ENCODE measurements at regions not wholly inside any gene's neighbourhood (a gene's known extent, or its start where the extent isn't known, plus 50 kb on each side); places are given as distances from the start of the nearest gene placed in this dataset.
A peak's percentile ranks its signal among the peaks of the same experiment; 100 is the strongest.

DNA sequence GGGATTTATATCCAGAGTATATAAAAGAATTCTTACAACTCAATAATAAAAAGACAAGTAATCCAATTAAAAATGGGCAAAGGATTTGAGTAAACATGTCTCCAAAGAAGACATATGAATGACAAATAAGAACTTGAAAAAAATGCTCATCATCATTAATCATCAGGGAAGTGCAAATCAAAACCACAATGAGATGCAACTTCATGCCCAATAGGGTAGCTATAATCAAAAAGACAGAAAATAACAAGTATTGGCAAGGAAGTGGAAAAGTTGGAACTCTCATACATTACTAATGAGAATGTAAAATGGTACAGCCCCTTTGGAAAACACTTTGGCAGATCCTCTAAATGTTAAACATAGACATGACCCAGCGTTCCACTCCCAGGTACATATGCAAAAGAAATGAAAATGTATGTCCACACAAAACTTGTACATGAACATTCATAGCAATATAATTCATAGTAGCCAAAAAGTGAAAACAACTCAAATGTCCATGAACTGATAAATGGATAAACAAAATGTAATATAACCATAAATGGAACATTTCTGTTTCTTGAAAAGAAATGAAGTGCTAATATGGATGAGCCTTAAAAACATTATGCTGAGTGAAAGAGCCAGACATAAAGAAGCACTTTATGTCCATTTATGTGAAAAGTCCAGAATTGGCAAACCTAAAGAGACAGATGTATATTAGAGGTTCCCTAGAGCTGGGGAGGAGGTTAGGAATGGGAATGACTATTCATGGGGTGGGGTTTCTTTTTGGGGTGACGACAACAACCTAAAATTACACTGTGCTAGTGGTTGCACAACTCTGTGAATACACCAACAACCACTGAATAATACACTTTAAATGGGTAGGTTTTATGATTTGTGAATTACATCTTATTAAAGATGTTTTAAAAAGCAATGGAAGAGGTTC lies 259.7 kb downstream of the RHOU start:
- no peak overlapping the region for H3K4me3 ChIP-seq
- H3K27ac ChIP-seq, result no peak overlapping the region
- DNase-seq, result no peak

DNA sequence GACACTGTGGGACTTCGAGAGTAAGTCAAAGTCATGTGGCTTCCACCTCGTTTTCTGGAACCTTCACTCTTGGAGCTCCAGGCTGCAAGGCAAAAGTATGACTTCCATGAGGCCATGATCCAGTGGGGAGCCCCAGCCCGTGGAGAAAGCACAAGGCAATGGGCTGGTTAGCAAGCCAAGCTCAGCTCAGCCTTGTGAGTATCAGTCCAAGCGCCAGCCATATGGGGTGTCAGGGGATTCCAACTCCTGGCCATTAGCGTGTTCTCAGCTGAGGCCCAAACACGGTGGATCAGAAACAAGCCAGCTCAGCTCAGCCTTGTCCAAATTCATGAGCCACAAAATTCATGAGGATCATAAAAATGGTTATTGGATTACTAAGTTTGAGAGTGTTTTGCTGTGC lies 261.0 kb downstream of the RHOU start:
- Histone ChIP-seq H3K9me3 (replicated peaks) (peaks cover 3% of the 10 kb centered on the region; the same call in 1 of the 2 replicates), H3K4me3 (no peak overlapping the region), H3K27me3 (no peaks in the 10 kb centered on the region), H3K27ac (no peak overlapping the region), H3K36me3 (no peaks in the 10 kb centered on the region), H3K4me1 (no peaks in the 10 kb centered on the region)
- no peak for DNase-seq

More for the DNA sequence above, 259.7 kb downstream of the RHOU start:
- no peaks in the 10 kb centered on the region for H3K27me3 ChIP-seq
- peaks cover 3% of the 10 kb centered on the region; the same call in 1 of the 2 replicates for H3K4me1 ChIP-seq
- peaks cover 3% of the 10 kb centered on the region; the same call in 1 of the 2 replicates for H3K9me3 ChIP-seq (replicated peaks)
- H3K36me3 ChIP-seq, result no peaks in the 10 kb centered on the region

DNA sequence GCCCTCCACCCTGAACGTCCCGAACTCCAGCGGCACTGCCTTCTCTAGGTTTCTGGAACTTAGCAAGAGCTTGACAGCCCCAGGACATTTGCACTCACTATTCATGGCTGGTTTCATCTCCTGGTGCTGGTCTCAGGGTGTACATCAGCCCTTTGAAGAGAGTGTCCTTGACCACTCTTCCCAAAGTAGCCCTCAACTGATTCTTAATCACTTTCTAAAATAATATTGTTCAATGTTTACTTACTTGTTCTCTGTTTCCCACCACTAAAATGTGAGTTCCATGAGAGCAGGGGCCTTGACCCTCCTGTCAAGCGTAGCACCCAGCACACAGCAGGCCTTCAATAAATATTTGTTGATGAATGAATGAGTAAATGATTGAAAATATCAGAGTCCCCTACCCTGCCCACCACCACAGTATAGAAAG lies 262.5 kb downstream of the RHOU start:
- no peak for DNase-seq
- Histone ChIP-seq H3K9me3 (replicated peaks) (peaks cover 3% of the 10 kb centered on the region; the same call in 1 of the 2 replicates), H3K27me3 (no peaks in the 10 kb centered on the region), H3K4me3 (no peak overlapping the region), H3K36me3 (no peaks in the 10 kb centered on the region), H3K27ac (no peak overlapping the region), H3K4me1 (no peaks in the 10 kb centered on the region)

DNA sequence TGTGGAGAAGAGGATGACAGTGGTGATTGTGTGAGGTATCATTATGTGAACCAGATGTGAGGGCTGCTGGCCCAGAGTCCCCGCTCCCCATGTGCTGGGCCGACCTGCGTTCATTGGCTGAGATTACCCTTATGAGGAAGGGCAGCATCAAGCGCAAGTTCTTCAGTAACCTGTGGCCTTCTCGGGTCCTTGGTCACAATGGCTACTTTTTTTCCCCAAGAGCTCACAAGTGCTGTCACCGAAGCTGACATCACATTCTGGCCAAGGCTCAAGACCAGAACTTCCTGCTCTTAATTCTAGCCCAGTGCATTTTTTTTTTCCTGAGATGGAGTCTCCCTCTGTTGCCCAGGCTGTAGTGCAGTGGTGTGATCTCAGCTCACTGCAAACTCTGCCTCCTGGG lies 262.9 kb downstream of the RHOU start:
- H3K4me1 ChIP-seq, result no peaks in the 10 kb centered on the region
- DNase-seq, result no peak
- H3K9me3 ChIP-seq (replicated peaks), result peaks cover under 1% of the 10 kb centered on the region; the same call in 1 of the 2 replicates
- no peaks in the 10 kb centered on the region for H3K27me3 ChIP-seq
- H3K4me3 ChIP-seq, result no peak overlapping the region
- H3K36me3 ChIP-seq, result no peaks in the 10 kb centered on the region
- H3K27ac ChIP-seq, result no peak overlapping the region

DNA sequence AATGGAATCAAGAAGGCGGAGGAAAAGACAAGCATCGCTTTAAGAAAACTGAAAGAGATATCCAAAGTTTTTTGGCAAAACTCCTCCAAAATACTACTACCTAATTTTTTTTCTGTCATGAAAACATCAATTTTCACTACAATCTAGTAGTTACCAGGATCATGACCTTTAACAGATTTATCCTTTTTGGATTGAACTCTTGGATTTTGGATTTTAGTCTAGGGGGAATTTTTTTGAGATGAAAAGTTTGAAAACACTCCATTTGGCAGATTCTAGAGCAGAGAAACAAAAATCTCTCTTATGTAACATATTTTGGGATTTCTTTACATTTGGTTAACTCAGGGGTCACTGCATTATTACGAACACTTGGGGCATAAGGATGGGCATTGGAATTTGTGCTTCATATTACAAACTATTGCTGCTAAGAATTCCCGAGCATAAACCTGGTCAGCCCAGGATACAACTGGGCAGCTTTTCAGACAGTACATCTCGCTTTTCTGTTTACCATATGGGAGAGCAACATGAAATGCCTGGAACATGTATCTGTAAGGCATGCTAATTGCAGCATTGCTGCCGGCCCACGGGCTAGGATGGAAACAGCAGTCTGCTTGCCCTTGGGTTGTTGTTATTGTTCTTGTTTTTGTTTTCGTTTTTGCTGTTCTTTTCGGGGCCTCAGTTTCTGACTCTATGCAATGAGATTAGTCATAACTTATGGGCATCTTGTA lies 264.3 kb downstream of the RHOU start:
- no peaks in the 10 kb centered on the region for H3K9me3 ChIP-seq (replicated peaks)
- no peak overlapping the region for H3K27ac ChIP-seq
- H3K4me3 ChIP-seq, result no peak overlapping the region
- no peaks in the 10 kb centered on the region for H3K36me3 ChIP-seq
- peaks cover 6% of the 10 kb centered on the region; the same call in 1 of the 2 replicates for H3K4me1 ChIP-seq
- no peaks in the 10 kb centered on the region for H3K27me3 ChIP-seq
- no peak for DNase-seq

- no peaks in the 10 kb centered on the region for H3K36me3 ChIP-seq
- H3K27ac ChIP-seq, result no peak overlapping the region
- H3K27me3 ChIP-seq, result no peaks in the 10 kb centered on the region
- DNase-seq, result no peak
- peaks cover 6% of the 10 kb centered on the region; the same call in 1 of the 2 replicates for H3K4me1 ChIP-seq
- no peaks in the 10 kb centered on the region for H3K9me3 ChIP-seq (replicated peaks)
- H3K4me3 ChIP-seq, result no peak overlapping the region
Measured at GRCh38 chr1:229000187-229000586, 264.9 kb downstream of the RHOU start.

DNA sequence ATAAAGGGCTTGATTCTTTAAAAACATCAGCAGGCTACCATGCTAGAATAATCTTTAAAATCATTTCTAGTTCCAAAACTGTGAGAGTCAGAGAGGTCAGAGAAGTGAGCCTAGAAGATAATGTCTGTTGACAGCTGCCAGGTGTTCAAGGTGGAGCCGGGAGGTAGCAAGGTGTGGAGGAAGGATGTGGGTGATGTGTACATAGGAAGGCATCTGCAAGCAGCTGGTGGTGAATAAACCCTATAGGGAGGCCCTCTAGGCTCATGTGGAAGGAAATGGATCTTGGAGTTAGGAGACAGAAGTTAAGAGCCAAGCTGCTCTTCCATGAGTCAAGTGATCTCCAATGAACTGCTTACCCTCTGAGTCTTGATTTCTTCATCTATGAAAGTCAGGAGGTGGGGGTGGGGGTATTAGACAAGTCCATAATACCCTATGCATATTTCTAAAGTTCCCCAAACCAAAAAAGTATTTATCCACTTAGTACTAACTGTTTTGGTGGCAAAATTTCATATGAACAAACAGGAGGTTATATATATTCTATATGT lies 266.3 kb downstream of the RHOU start:
- Histone ChIP-seq H3K9me3 (replicated peaks) (no peaks in the 10 kb centered on the region), H3K27me3 (no peaks in the 10 kb centered on the region), H3K27ac (no peak overlapping the region), H3K4me3 (no peak overlapping the region), H3K4me1 (peaks cover 6% of the 10 kb centered on the region; the same call in 1 of the 2 replicates), H3K36me3 (no peaks in the 10 kb centered on the region)
- DNase-seq, result no peak

DNA sequence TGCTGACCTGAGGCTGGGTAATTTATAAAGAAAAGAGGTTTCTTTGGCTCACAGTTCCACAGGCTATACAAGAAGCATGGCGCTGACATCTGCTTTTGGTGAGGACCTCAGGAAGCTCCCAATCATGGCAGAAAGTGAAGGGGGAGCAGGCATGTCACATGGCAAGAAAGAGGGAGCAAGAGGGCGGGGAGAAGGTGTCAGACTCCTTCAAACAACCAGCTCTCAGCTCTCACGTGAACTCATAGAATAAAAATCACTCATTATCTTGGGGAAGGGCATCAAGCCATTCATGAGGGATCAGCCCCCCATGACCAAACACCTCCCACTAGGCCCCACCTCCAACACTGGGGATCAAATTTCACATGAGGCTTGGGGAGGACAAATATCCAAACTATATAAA lies 266.8 kb downstream of the RHOU start:
- no peaks in the 10 kb centered on the region for H3K27me3 ChIP-seq
- no peaks in the 10 kb centered on the region for H3K9me3 ChIP-seq (replicated peaks)
- no peak overlapping the region for H3K27ac ChIP-seq
- H3K36me3 ChIP-seq, result no peaks in the 10 kb centered on the region
- peaks cover 6% of the 10 kb centered on the region; the same call in 1 of the 2 replicates for H3K4me1 ChIP-seq
- H3K4me3 ChIP-seq, result no peak overlapping the region
- no peak for DNase-seq

DNA sequence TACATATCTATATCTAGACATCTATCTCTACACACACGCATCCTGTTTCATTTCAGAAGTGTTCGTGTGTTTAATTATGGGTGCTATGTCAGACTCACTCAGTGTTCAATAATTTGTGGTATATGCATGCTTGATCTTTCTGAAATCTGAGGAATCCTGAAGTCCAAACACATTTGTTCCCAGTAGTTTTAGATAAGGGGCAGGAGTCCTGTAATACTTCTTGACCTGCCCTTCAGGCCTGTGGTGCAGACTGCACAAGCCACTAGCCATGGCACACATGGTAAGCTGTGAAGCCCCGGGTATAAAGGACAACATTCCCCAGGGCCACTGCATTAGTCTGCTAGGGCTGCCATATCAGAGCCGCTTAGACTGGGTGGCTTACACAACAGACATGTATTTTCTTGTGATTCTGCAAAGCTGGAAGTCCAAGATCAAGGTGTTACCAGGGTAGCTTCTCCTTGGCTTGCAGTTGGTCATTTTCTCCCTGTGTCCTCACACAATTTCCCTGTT lies 267.2 kb downstream of the RHOU start:
- Histone ChIP-seq H3K27ac (no peak overlapping the region), H3K9me3 (replicated peaks) (no peaks in the 10 kb centered on the region), H3K4me3 (no peak overlapping the region), H3K27me3 (no peaks in the 10 kb centered on the region), H3K36me3 (no peaks in the 10 kb centered on the region), H3K4me1 (peaks cover 6% of the 10 kb centered on the region; the same call in 1 of the 2 replicates)
- no peak for DNase-seq

DNA sequence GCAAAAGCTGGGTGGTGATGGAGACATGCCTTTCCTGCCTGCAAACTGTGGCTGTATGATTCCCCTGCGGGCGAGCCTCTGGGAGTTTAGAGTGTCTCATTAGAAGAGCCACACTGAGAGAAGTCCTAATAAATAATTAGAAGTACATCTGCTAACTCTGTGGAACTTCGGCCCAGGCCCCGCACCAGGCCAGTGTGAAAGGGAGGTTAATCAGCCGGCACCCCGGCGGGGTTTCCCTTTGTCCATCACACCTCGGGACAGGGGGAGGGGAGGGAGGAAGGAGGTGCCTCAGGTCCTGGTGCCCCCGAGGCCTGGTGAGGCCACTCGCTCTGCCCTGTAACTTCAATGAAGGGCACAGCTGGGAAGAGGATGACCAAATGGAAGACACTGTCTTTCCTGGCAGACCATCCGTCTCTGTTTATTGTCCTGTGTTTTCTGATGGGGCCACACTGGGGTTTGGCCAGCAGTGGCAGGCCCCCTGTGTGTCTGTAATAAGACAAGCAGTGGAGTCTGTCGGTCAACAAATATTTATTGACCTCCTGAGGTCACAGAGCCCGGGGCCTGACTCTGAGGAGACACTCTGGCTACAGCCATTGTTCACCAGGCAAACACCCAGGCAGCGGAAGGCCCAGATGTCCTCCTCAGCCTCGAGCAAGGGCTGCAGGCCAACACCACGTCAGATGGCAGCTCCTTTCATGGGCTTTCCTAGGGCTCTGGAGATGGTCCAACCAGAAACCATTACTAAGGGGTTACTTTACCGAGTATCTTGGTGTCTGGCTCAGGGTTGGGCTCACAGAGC lies 267.5 kb upstream of the RAB4A start:
- Histone ChIP-seq H3K27me3 (no peaks in the 10 kb centered on the region), H3K9me3 (replicated peaks) (no peaks in the 10 kb centered on the region), H3K4me1 (peaks cover 6% of the 10 kb centered on the region; the same call in 1 of the 2 replicates), H3K27ac (no peak overlapping the region), H3K4me3 (no peak overlapping the region), H3K36me3 (no peaks in the 10 kb centered on the region)
- DNase-seq, result no peak

DNA sequence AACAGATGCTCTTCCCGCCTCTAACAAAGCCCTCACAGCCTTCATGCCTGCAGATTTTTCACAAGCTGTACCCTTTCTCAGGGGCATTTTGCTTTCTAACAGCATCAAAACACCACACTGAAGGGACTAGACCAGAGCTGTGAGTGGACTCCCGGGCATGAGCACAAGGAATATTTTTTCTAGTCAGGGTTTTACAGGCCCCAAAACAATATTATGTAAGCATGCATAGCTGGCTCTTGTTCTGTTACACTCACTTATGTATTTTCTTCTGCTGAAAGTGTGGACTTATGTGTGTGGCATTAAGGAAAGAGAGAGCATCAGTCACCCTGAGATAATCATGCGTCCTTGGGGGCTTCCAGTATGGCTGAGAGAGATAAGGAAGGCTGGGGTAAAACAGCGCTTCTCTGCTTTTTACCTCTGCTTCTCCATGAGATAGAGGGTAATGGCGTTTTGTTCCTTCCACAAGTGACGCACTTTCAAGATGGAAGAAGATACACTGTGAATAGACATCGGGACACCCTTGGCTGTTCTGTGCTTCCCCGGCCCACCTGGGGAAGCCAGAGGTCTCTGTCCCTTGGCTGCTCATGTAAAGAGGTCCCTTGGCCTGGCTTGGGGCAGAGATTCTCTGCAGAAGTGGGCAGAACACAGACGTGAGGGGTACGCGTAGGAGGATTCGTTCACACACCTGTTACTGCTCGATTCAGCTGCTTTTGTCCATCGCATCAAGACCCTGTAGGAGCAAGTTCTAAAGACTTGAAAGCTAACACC lies 266.7 kb upstream of the RAB4A start:
- Histone ChIP-seq H3K27ac (no peak overlapping the region), H3K4me1 (peaks cover 6% of the 10 kb centered on the region; the same call in 1 of the 2 replicates), H3K27me3 (no peaks in the 10 kb centered on the region), H3K4me3 (no peak overlapping the region), H3K36me3 (no peaks in the 10 kb centered on the region), H3K9me3 (replicated peaks) (no peaks in the 10 kb centered on the region)
- DNase-seq, result peak in 1 of 2 experiments; percentile 50

DNA sequence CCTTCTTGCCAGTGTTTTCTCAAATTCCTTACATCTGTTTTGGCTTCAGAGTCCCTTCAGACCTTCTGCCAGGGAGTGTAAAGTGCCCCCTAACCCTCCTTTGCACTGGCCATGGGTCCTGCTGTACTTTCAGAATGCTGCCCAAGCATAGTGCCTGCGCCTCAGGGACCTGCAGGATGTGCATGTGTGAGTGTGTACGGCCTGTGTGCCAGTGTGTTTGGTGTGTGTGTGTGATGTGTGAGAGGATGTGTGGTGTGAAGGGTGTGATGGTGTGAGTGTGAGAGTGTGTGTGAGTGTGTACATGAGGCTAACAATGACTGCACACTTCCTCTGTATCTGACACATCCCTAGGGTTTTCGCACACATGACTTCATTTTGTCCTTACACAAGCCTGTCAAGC lies 265.8 kb upstream of the RAB4A start:
- H3K27me3 ChIP-seq, result no peaks in the 10 kb centered on the region
- no peaks in the 10 kb centered on the region for H3K9me3 ChIP-seq (replicated peaks)
- no peaks in the 10 kb centered on the region for H3K36me3 ChIP-seq
- H3K27ac ChIP-seq, result no peak overlapping the region
- H3K4me1 ChIP-seq, result peaks cover 6% of the 10 kb centered on the region; the same call in 1 of the 2 replicates
- DNase-seq, result no peak
- no peak overlapping the region for H3K4me3 ChIP-seq

- H3K9me3 ChIP-seq (replicated peaks), result no peaks in the 10 kb centered on the region
- H3K4me1 ChIP-seq, result peaks cover 6% of the 10 kb centered on the region; the same call in 1 of the 2 replicates
- no peak overlapping the region for H3K27ac ChIP-seq
- no peak for DNase-seq
- no peaks in the 10 kb centered on the region for H3K36me3 ChIP-seq
- H3K4me3 ChIP-seq, result no peak overlapping the region
- no peaks in the 10 kb centered on the region for H3K27me3 ChIP-seq
Measured at GRCh38 chr1:229005556-229005955, 265.4 kb upstream of the RAB4A start.
